GM21526 (cell line): ENCODE measurements at regions not wholly inside any gene's neighbourhood (a gene's known extent, or its start where the extent isn't known, plus 50 kb on each side); places are given as distances from the start of the nearest gene placed in this dataset.

ENCODE experiments used
- ATAC-seq: cut with Tn5 transposase; IDR thresholded peaks from one replicate; pipeline ENCODE4 v1.9.1; 2021; ENCODE audit warnings: moderate library complexity; ENCODE audit not compliant: unreplicated experiment, low FRiP score

- ATAC-seq: no peak
Observed at GRCh38 chr10:106000721-106001120, 1163.8 kb downstream of the SORCS1 start.

GRCh38 chr10:105993609-105994008, 1170.9 kb downstream of the SORCS1 start:
- ATAC-seq: no peak

GRCh38 chr10:105992928-105993327, 1171.6 kb downstream of the SORCS1 start:
- no peak for ATAC-seq

GRCh38 chr10:105990529-105990928, 1174.0 kb downstream of the SORCS1 start:
- no peak for ATAC-seq

- no peak for ATAC-seq
Observed at GRCh38 chr10:105989995-105990394, 1174.5 kb downstream of the SORCS1 start.

GRCh38 chr10:105988848-105989247, 1175.7 kb downstream of the SORCS1 start:
- ATAC-seq: no peak

GRCh38 chr10:105986912-105987635, 1177.4 kb downstream of the SORCS1 start:
- ATAC-seq: no peak

GRCh38 chr10:105986486-105986885, 1178.0 kb downstream of the SORCS1 start:
- ATAC-seq: no peak

GRCh38 chr10:105982735-105983134, 1181.8 kb downstream of the SORCS1 start:
- ATAC-seq: no peak

GRCh38 chr10:105981679-105982078, 1182.8 kb downstream of the SORCS1 start:
- ATAC-seq: no peak

- no peak for ATAC-seq
Observed at GRCh38 chr10:105974803-105975456, 1189.6 kb downstream of the SORCS1 start.

GRCh38 chr10:105973902-105974301, 1190.6 kb downstream of the SORCS1 start:
- no peak for ATAC-seq

GRCh38 chr10:105973360-105973759, 1191.1 kb downstream of the SORCS1 start:
- ATAC-seq: no peak

- no peak for ATAC-seq
Observed at GRCh38 chr10:105971460-105971859, 1193.0 kb downstream of the SORCS1 start.

GRCh38 chr10:105969884-105970377, 1194.6 kb downstream of the SORCS1 start:
- ATAC-seq: no peak

GRCh38 chr10:105968666-105969065, 1195.8 kb downstream of the SORCS1 start:
- no peak for ATAC-seq

GRCh38 chr10:105967256-105967655, 1197.2 kb downstream of the SORCS1 start:
- no peak for ATAC-seq

- ATAC-seq: no peak
Observed at GRCh38 chr10:105965141-105965540, 1199.4 kb downstream of the SORCS1 start.

- ATAC-seq: no peak
Observed at GRCh38 chr10:105964009-105964408, 1200.5 kb downstream of the SORCS1 start.

- ATAC-seq: no peak
Observed at GRCh38 chr10:105963334-105963884, 1201.1 kb downstream of the SORCS1 start.

- ATAC-seq: no peak
Observed at GRCh38 chr10:105956550-105956949, 1208.0 kb downstream of the SORCS1 start.

GRCh38 chr10:105953861-105954260, 1210.6 kb downstream of the SORCS1 start:
- no peak for ATAC-seq
